Pons (tissue), 1 donor: ENCODE measurements at regions not wholly inside any gene's neighbourhood (a gene's known extent, or its start where the extent isn't known, plus 50 kb on each side); places are given as distances from the start of the nearest gene placed in this dataset.
A peak's percentile ranks its signal among the peaks of the same experiment; 100 is the strongest.

ENCODE experiments used
- DNase-seq: peaks from one replicate; pipeline ENCODE4 v3.0.0-alpha.2; 2016; ENCODE audit warnings: low spot score

- no peak for DNase-seq
Measured at GRCh38 chr11:77530879-77531278, 57.0 kb upstream of the PAK1 start.

GRCh38 chr11:77529685-77530084 is 55.8 kb upstream of the PAK1 start:
- DNase-seq, result no peak

- peak; percentile 89 for DNase-seq
Measured at GRCh38 chr11:77525455-77526091, 51.7 kb upstream of the PAK1 start.

GRCh38 chr11:77524539-77524938 is 50.6 kb upstream of the PAK1 start:
- no peak for DNase-seq

- DNase-seq, result peak; percentile 22
Measured at GRCh38 chr11:77523712-77524111, 49.8 kb upstream of the PAK1 start.
